PC-9 (cell line): ENCODE measurements at regions not wholly inside any gene's neighbourhood (a gene's known extent, or its start where the extent isn't known, plus 50 kb on each side); places are given as distances from the start of the nearest gene placed in this dataset.

Experiments used
- BruUV-seq: library from RNA; stranded (reverse); fragments of 400-500 nt; replicated peaks from 2 replicates; lab custom pipeline; 2021; lab: Mats Ljungman, UMichigan
- CTCF ChIA-PET: fragments of 300-600 bp; sonication (Branson Sonifier 250); formaldehyde crosslinking; loops from one replicate; lab custom pipeline; 2022; ENCODE audit warnings: antibody characterized with exemption; lab: Charles Lee
- POLR2A ChIA-PET: fragments of 300-600 bp; sonication (Branson Sonifier 250); formaldehyde crosslinking; loops from one replicate; lab custom pipeline; 2022; ENCODE audit warnings: antibody characterized with exemption; ENCODE audit not compliant: unreplicated experiment; lab: Charles Lee
- DNase-seq, 2 experiments: peaks; one replicate each; pipeline versions ENCODE4 v3.0.0 to v3.0.0-alpha.2; 2015 to 2022; ENCODE audit warnings: mixed read lengths in 1 of 2
- H2AFZ ChIP-seq: fragments of 200-600 bp; sonication (generic); 2 replicates; pipeline ENCODE4 v1.8.1; 2017; ENCODE audit warnings: antibody characterized with exemption
- H3F3A ChIP-seq: fragments of 200-600 bp; sonication (generic); 2 replicates; pipeline ENCODE4 v1.8.1; 2017; ENCODE audit warnings: antibody characterized with exemption, mild to moderate bottlenecking, low read depth; ENCODE audit not compliant: insufficient read depth
- H3K27ac ChIP-seq: fragments of 200-600 bp; sonication (generic); 2 replicates; pipeline ENCODE4 v1.6.1; 2016; ENCODE audit warnings: mixed run types
- H3K27me3 ChIP-seq: fragments of 200-600 bp; sonication (generic); 2 replicates; pipeline ENCODE4 v1.6.1; 2016; ENCODE audit warnings: low read depth, mixed run types; ENCODE audit not compliant: insufficient read depth
- H3K36me3 ChIP-seq: fragments of 200-600 bp; sonication (generic); 2 replicates; pipeline ENCODE4 v1.6.1; 2016; ENCODE audit warnings: low read depth, mixed run types
- H3K4me1 ChIP-seq: fragments of 200-600 bp; sonication (generic); replicated peaks from 2 replicates; pipeline ENCODE4 v1.6.1; 2016; ENCODE audit warnings: mixed run types; ENCODE audit not compliant: insufficient read depth
- H3K4me2 ChIP-seq: fragments of 200-600 bp; sonication (generic); 2 replicates; pipeline ENCODE4 v1.6.1; 2017; ENCODE audit warnings: mixed run types
- H3K4me3 ChIP-seq: fragments of 200-600 bp; sonication (generic); 2 replicates; pipeline ENCODE4 v1.6.1; 2016; ENCODE audit warnings: mixed run types
- H3K79me2 ChIP-seq: fragments of 200-600 bp; sonication (generic); 2 replicates; pipeline ENCODE4 v1.6.1; 2017; ENCODE audit warnings: low read depth, mixed run types
- H3K9me2 ChIP-seq: fragments of 200-600 bp; sonication (generic); 2 replicates; pipeline ENCODE4 v1.8.1; 2017; ENCODE audit warnings: mild to moderate bottlenecking; ENCODE audit not compliant: insufficient read depth
- H3K9me3 ChIP-seq: fragments of 200-600 bp; sonication (generic); 2 replicates; pipeline ENCODE4 v1.8.1; 2016; ENCODE audit warnings: low read depth; ENCODE audit not compliant: insufficient read depth
- H4K20me1 ChIP-seq: fragments of 200-600 bp; sonication (generic); 2 replicates; pipeline ENCODE4 v1.8.1; 2017; ENCODE audit not compliant: insufficient read depth
- EZH2 ChIP-seq: fragments of 200-600 bp; sonication (generic); IDR thresholded peaks from 2 replicates; pipeline ENCODE4 v1.8.0; 2017; ENCODE audit warnings: antibody characterized with exemption, low read depth
- intact Hi-C: fragments of 100-400 bp; cut with micrococcal nuclease; formaldehyde crosslinking; loops from one replicate; pipeline ENCODE4 v1.10.0; 2022; ENCODE audit not compliant: unreplicated experiment
- TF ChIP-seq, protein P1 (sequence below): fragments of 200-600 bp; sonication (generic); conservative IDR thresholded peaks from 2 replicates; pipeline ENCODE4 v1.6.1; 2017; ENCODE audit warnings: mixed run types, antibody characterized with exemption, mild to moderate bottlenecking, moderate library complexity

DNA sequence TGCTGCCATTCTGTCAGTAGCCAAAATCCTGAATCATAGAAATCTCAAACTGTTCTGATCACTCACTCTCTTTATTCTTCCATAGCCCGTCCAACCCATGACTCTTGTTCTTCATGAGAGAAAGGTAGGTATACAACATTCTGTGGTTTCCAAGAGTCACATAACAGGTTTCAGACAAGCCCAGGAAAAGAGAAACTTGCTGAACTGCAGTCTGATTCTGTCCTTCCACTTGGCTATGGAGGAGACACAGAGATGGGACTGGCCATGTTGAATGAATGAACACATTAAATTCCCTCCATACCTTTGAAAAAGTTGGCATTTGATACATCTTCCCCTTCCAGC, 880.2 kb upstream of the CELF4 start:
- CTCF ChIA-PET, result no interaction called here
- no peaks in the 10 kb centered on the region for H3K9me2 ChIP-seq
- no peak for DNase-seq

DNA sequence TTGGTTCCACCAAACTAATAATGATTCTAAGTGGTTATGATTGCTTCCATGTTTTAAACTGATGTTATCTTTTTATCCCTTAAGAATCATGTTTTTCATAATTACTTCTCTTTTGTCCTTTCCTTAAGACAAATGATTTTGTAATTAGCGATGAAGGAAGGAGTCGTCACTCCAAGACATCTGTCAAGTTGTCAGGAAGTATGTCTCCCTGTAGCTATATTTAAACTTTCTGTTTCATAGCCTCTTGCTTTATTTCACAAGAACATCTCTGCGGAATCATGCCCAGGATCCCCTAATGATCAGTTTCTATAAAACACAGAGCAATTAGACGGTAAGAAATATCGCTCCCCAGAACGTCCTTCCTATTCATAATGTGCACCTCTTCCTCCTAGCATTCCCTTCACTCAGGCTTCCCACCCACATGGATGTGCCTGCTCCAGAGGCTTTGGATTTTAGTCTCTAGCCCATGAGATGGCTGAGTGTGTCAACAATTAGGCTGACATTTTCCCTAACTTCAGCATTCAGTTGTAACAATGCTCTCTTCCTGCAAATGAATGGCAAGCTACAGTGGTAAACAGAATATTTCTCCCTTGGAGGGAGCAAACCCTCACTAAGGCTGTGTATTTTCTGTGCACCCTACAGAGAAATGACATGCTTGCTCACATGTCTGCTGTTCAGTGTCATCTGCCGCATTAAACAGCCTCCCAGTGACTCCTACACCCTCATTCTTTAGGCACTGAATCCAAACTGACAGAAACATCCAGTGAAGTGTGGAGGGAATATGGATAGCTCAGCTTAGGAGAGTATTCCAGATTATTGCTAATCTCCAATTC, 879.6 kb upstream of the CELF4 start:
- no peak overlapping the region for H3K4me2 ChIP-seq
- DNase-seq, result no peak
- no peaks in the 10 kb centered on the region for H3K36me3 ChIP-seq
- ChIA-PET CTCF (no interaction called here), POLR2A (no interaction called here)
- no peaks in the 10 kb centered on the region for H3K9me2 ChIP-seq
- H2AFZ ChIP-seq, result no peak overlapping the region
- no peaks in the 10 kb centered on the region for H3F3A ChIP-seq
- no peak for TF ChIP-seq EZH2
- TF ChIP-seq, protein P1, sequence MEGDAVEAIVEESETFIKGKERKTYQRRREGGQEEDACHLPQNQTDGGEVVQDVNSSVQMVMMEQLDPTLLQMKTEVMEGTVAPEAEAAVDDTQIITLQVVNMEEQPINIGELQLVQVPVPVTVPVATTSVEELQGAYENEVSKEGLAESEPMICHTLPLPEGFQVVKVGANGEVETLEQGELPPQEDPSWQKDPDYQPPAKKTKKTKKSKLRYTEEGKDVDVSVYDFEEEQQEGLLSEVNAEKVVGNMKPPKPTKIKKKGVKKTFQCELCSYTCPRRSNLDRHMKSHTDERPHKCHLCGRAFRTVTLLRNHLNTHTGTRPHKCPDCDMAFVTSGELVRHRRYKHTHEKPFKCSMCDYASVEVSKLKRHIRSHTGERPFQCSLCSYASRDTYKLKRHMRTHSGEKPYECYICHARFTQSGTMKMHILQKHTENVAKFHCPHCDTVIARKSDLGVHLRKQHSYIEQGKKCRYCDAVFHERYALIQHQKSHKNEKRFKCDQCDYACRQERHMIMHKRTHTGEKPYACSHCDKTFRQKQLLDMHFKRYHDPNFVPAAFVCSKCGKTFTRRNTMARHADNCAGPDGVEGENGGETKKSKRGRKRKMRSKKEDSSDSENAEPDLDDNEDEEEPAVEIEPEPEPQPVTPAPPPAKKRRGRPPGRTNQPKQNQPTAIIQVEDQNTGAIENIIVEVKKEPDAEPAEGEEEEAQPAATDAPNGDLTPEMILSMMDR, result no peak
- intact Hi-C loops, result no loop called here
- H3K4me3 ChIP-seq, result no peak overlapping the region
- BruUV-seq, result no TSS peak
- no peaks in the 10 kb centered on the region for H3K79me2 ChIP-seq
- no peaks in the 10 kb centered on the region for H3K4me1 ChIP-seq
- no peaks in the 10 kb centered on the region for H3K27me3 ChIP-seq
- H3K9me3 ChIP-seq, result no peaks in the 10 kb centered on the region
- no peak overlapping the region for H3K27ac ChIP-seq
- H4K20me1 ChIP-seq, result no peaks in the 10 kb centered on the region

More for the DNA sequence above, 880.2 kb upstream of the CELF4 start:
- no peaks in the 10 kb centered on the region for H4K20me1 ChIP-seq
- no peaks in the 10 kb centered on the region for H3K27me3 ChIP-seq
- H3K4me3 ChIP-seq, result no peak overlapping the region
- BruUV-seq, result no TSS peak
- no peaks in the 10 kb centered on the region for H3K4me1 ChIP-seq
- H3K36me3 ChIP-seq, result no peaks in the 10 kb centered on the region
- no peak overlapping the region for H3K27ac ChIP-seq
- no peaks in the 10 kb centered on the region for H3K79me2 ChIP-seq
- no peak for TF ChIP-seq EZH2
- TF ChIP-seq, protein P1, result no peak
- H3K9me3 ChIP-seq, result no peaks in the 10 kb centered on the region
- H3K4me2 ChIP-seq, result no peak overlapping the region
- H3F3A ChIP-seq, result no peaks in the 10 kb centered on the region
- H2AFZ ChIP-seq, result no peak overlapping the region
- POLR2A ChIA-PET, result no interaction called here
- intact Hi-C loops, result no loop called here

- no peaks in the 10 kb centered on the region for H3K36me3 ChIP-seq
- no peak for DNase-seq
- no peaks in the 10 kb centered on the region for H4K20me1 ChIP-seq
- no peaks in the 10 kb centered on the region for H3K9me3 ChIP-seq
- intact Hi-C loops, result no loop called here
- no peaks in the 10 kb centered on the region for H3K27me3 ChIP-seq
- no peaks in the 10 kb centered on the region for H3K4me1 ChIP-seq
- no peaks in the 10 kb centered on the region for H3K79me2 ChIP-seq
- ChIA-PET POLR2A (no interaction called here), CTCF (no interaction called here)
- no peaks in the 10 kb centered on the region for H3K9me2 ChIP-seq
- H3K4me3 ChIP-seq, result no peak overlapping the region
- no TSS peak for BruUV-seq
- TF ChIP-seq, protein P1, result no peak
- TF ChIP-seq EZH2, result no peak
- H3K27ac ChIP-seq, result no peak overlapping the region
- no peak overlapping the region for H2AFZ ChIP-seq
- H3F3A ChIP-seq, result no peaks in the 10 kb centered on the region
- no peak overlapping the region for H3K4me2 ChIP-seq
Measured at GRCh38 chr18:38427736-38428135, 862.1 kb upstream of the CELF4 start.
